ENCODE measurements at regions not wholly inside any gene's neighbourhood (a gene's known extent, or its start where the extent isn't known, plus 50 kb on each side); places are given as distances from the start of the nearest gene placed in this dataset.
"Not testable (repeated sequence)": the region's sequence is repeated elsewhere in the genome, so short reads cannot be mapped to it uniquely, and the experiment has no call there.

DNA sequence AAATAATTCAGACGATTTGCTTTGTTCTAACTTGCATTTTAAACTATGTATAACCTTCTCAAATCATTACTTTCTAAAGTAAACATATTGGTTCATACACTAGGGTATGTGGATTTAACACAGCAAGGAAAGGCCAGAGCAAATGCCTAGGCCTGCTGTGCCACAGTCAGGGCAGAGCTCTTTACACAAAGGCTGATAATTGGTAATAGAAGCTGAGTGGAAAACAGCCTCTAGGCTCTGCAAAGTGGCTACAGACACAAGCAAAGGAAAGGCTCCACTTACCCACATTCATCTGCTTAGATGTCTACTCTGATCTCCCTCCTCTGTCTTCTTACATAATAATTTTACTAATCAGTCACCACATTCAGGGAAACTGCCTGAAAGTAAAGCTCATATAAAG, 382.9 kb downstream of the OLFM4 start:
- DNase-seq: no peak

DNA sequence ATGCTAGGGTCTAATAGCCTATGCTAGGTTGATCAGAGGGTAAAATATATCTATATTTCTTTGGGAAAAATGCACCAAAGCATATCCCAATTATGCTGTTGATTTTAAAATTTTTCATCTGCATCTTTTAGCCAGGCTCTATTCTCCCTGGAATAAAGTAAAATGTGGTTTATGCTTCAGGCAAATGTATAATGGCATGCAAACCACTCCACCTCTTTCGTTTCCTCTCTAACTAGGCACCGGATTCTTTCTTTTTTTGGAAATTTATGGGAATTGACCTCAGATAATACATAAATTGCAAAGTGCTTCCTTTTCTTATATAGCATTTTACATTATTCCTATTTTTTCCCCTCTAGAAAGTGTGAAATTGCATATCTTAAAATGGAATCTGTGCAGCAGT, 386.5 kb downstream of the OLFM4 start:
- no peak for DNase-seq

DNA sequence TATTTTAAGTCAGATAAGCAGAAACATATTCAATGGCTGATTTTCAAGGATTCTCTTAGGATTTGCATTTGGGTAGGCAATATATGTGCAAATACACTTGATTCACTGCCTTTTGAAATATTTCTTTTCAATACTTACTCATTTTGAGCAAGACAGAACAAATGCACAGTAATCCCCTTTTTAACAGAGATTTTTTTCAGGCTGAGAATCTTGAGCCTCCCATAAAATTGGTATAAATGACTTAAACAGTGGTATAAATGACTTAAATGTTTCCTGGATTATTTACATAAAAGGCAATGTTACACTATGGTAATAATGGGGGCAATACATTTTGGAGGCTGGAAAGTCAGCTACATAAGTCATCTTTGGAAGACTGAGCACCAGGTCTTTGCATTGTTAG, 389.0 kb downstream of the OLFM4 start:
- DNase-seq: no peak

DNA sequence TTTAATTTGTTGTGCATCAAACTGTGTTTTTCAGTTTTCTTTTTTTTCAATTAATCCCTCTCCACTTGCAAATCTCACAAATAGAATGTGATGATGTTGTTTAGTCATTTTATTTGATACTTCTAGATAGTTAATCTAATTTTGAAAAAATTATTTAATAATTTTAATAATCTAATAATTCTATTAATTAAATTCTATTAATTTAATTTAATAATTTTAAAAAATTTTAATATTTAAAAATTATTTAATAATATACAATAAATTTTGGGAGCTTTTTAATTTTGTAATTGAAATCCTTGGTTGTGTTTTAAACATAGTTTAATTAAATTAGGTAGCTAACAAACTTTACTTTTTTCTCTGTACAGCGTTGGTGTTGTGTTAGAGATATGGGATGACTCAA, 393.8 kb downstream of the OLFM4 start:
- DNase-seq: no peak

DNA sequence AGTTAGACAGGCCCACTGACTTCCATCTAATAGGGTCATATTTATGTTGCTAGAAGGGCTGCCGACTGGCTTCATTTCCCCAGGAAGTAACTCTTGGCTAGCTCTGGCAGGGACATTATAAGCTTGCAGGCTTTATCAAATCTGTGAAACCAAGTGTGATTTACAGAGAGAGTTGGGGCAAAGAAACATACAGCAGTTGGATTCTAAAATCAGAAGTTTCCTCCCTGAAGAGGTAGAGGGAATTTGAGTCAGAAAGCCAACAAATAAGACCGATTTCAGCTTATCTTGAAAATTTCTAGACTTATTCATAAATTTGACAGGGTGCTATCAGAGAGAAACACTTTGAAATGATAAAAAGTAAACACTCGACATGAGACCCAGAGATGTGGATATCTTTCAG, 407.8 kb downstream of the OLFM4 start:
- no peak for DNase-seq

DNA sequence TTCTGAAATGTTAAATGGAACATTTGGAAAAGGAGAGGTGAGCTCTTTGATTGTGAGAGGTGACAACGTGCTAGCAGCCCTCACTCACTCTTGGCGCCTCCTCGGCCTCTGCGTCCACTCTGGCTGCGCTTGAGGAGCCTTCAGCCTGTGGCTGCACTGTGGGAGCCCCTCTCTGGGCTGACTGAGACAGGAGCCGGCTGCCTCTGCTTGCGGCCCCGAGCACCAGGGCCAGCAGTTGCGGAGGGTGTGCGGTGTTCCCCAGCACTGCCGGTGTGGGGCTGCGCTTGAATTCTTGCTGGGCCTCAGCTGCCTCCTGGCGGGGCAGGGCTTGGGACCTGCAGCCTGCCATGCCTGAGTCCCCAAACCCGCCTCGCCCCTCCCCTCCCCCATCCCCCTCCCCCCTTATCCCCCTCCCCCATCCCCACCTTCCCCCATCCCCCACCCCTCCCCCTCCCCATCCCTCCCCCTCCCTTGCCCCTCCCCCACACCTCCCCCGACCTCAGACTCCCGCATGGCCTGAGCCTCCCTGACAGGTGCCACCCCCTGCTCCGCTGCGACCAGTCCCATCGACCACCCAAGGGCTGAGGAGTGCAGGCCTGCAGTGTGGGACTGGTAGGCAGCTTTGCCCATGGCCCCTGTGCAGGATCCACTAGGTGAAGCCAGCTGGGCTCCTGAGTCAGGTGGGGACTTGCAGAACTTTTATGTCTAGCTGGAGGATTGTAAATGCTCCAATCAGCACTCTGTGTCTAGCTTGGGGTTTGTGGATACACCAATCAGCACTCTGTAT, 411.0 kb downstream of the OLFM4 start:
- DNase-seq: no peak

DNA sequence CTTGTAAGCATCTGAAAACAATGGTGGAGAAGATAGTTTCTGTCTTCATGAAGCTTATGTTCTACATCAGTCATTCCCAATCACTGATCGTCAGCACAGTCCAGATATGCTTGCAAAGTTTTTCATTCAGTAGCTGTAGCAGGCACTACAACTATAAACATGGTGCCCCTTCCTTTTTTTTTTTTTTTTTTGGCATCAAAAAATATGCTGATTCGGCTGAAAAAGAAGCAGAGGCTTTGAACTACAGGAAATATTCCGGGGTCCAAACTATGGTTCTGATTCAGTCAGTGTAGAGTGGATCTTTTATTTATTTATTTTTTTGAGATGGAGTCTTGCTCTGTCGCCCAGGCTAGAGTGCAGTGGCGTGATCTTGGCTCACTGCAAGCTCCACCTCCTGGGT, 414.4 kb downstream of the OLFM4 start:
- DNase-seq: no peak

DNA sequence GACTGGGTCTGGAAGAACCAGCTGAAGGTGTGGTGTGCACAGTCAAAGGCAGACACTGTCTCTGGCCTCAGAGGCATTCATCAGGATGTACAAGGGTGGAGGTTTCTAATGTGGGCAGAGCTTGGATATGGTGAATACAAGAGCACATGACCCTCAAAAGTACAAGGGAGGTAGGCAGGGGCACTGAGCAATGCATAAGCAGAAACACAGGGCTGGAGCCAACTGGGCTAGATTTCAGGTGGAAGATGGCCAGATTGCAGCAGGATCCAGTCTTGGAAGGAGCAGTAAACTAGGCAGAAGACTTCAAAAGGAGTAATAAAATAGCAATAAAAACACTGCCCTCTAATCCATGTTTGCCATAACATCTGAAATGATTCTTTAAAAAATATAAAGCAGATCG, 417.1 kb downstream of the OLFM4 start:
- no peak for DNase-seq

DNA sequence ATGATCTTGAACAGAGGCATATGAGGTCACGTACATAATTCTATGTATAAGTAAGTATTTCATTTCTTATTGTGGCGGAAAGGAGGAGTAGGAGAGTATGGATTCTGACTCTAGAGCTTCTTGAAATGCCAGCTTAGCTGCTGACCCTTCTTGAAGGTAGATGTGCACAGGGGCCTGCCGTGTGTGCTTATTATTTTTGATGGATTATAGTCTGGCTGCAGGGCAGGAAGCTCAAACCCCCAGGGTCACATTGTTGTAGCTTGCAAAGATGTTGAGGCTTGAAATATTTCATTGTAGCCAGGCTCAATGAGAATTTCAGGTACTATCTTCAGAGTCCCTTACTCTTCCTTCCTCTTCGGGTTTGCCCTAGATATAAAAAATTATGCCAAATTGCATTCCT, 418.8 kb downstream of the OLFM4 start:
- no peak for DNase-seq

DNA sequence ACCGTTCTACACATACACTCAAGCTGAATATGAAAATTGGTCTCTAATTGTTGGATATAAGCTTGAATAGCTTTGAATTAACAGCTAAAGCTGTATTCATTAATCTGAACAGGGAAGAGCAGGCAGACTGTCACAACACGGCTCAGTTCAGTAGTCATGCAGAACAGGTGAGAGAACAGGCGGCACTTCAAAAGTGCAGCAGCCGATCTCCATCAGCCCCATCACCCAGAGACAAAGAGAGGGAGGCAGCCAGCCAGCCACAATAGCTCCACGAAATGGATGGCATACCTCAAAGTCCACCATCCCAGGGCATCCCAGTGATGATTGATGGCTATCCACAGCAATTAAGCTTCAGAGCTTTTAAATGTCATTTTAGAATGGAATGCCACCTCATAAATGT, 419.2 kb downstream of the OLFM4 start:
- no peak for DNase-seq

DNA sequence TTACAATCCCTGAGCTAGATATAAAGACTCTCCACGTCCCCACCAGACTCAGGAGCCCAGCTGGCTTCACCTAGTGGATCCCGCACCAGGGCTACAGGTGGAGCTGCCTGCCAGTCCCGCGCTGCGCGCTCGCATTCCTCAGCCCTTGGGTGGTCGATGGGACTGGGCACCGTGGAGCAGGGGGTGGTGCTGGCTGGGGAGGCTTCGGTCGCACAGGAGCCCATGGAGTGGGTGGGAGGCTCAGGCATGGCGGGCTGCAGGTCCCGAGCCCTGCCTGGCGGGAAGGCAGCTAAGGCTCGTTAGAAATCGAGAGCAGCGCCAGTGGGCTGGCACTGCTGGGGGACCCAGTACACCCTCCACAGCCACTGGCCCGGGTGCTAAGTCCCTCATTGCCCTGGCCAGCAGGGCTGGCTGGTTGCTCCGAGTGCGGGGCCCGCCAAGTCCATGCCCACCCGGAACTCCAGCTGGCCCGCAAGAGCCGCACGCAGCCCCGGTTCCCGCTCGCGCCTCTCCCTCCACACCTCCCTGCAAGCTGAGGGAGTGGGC, 423.7 kb downstream of the OLFM4 start:
- not testable (repeated sequence) for DNase-seq

DNA sequence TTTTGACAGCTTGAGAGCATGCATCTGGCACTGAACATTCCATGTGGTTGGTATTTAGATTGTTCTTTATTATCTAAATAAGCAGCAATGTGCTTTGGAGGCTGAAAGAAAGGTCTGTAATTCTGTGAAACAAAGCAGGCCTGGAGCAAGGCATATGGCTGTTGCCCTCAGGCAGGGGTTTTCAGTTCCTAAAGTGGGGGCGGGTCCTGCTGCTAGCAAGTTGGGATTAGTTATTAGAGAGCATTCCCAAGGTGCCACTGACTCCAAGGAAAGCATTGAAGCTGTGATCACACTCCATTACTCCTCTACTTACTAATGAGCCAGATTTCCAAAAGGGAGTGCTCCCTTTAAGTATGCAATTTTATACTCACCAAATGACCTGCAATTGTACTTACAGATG, 432.2 kb downstream of the OLFM4 start:
- no peak for DNase-seq

DNA sequence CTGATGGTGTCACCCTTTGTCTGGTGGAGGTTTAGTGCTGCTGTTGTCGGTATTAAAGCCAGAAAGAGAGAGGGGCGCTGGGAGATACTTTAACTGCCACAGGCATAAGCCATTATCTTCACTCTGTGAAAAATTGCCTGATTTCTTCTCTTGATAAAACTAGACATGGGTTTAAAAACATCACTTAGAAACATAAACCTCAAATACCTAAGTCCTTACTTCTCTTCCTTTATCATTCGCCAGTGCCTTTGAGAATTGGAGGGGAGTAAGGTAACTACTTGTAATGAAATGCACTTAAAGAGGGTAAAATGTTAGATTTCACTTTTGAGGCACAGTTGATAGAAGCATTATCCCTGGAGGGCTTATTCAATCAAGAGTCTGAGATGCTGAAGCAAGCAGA, 434.5 kb downstream of the OLFM4 start:
- DNase-seq: no peak

DNA sequence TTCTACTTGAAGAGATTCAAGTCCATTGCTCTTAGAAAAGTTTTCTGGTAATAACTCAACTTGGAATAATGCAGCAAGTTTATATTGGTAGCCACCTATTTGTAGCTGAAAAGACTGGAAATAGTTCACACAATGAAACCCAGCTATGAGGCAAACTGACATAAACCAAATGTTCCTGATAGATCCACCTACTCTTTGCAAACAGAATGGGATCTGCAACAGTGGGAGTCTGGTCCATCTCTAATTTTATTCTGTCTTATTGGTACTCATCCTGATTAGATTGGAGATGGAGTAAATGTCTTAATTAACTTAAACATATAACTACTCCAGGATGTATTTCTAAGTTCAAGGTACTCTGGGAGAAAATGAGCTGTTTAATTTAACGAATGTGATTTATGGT, 438.0 kb downstream of the OLFM4 start:
- DNase-seq: no peak

DNA sequence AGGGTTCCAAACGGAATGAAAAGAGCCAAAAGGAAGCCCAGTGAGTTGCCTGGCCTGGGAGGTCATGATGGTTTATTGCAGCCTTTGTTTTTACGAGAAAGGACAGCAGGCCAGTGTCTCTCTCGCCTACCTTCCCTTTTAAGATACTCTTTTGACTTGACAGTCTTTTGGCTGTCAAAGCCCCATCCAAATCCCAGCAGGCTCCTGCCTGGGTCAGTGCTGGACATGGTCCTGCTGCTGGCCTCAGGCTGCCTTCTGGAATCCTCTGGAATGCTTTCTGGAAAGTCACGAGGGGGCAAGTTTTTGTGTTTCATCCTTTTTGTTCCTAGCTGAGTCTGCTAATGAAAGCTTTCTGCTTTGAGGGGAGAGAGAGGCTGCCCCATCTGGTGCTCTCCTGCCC, 444.8 kb downstream of the OLFM4 start:
- DNase-seq: no peak

DNA sequence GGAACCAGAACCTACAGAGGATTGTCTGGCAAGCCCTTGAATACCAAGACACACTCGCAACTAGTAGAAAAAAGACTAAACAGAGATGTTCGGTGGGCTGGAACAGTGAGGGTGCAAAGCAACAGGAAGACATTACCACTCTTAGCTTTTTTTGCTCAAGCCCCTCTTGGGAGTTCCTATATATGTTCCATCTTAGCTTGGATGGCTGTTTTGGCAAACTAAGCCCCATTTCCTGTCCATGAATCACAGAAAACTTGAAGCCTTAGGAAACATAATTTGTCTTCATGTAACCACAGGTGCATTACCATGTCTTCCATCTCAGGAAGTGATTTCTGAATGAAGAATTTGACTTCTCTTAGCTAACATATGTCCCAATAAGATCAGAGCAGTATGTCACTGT, 446.3 kb downstream of the OLFM4 start:
- no peak for DNase-seq

DNA sequence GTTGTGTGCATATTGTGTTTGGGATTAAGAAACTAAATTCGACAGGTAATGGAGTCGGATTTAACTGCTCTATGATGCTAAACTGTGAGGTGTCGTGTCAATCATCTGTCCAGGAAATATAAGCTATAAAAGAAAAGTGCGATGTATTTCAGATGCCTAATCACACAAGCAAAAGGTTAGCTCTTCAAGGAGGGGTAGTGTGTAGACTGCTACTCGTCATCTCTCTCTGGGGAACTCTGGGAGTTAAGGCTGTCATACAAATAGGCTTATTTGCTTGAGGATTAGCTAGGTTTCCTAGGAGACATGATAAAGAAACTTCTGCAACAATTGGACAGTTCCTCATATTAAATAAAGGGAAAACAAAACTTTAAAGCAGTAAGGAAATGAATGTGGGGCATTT, 462.1 kb downstream of the OLFM4 start:
- no peak for DNase-seq

DNA sequence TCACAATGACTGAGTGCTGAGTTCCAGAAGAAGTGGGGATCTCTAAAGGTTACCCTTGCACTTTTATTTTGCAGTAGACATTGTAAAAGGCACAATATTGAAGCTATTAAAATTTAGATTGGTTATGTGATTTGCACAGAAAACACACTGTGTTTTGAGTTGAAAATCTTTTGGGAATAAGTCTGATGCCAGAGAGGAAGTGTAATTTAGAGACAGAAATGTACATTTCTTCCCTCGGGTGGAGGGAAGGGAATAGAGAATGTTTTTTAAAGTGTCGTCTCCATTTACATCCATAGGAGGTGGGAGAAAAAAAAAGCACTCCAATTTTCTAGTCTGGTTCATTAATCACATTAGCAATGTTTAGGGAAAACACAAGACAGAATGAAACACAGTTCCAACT, 465.8 kb downstream of the OLFM4 start:
- no peak for DNase-seq

DNA sequence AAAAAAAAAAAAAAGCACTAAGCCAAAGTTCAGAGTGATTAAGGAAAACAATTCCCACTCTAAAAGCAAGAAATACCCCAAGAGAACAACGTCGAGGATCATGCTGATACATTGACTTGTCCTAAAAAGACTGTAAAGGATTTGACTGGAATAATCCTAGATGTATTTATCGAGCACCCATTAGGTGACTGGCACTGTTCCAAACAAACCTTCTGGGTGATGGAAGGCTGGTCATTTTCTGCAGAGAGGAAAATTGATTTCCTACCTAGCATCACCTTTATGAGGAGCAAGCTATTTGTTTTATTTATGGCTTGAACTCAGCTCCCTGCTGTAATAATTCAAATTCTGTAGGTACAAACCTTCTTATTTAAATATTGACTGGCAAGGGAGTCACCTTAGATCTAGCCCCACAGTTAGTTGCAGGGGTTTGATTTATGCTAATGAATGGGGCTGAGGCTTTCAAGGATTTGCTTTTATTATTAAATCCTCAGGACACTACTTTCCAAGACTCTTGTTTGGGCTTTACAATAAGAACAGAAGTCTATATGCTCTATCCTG, 471.0 kb downstream of the OLFM4 start:
- no peak for DNase-seq

DNA sequence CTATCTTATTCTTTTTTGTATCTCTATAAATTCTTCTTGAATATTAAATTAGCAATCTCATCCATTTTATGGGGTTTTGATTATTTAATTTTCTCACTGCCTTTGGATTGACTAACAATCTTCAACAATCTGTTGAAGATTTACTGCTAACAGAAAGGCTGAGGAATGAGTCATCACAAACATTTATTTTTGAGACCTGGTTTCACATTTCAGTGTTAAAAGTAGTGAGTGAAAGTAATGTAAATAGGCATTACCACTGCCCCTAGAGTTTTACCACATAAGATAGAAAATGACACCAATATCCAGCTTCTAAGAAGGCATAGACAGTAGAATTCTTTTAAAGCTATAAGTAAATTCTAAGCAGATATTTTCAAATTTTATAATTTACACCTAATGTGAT, 472.8 kb downstream of the OLFM4 start:
- no peak for DNase-seq

DNA sequence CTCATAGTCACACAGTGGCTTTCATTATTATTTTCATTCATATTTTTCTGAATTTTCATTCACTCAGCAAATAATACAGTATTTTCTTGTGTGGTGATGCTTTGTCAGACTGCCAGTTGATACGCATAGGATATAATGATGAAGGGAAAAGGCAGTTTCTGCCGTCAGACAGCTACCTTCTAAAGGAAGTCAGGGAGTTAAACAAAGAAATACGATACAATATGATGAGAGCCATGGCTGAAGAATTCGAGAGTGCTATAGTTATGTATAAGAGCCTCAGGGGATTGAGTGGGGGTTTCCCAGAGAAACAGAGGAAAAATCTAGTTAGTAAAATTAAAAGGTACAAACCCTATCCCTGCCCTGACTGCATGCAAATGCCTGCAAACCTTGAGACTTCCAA, 479.1 kb downstream of the OLFM4 start:
- no peak for DNase-seq

DNA sequence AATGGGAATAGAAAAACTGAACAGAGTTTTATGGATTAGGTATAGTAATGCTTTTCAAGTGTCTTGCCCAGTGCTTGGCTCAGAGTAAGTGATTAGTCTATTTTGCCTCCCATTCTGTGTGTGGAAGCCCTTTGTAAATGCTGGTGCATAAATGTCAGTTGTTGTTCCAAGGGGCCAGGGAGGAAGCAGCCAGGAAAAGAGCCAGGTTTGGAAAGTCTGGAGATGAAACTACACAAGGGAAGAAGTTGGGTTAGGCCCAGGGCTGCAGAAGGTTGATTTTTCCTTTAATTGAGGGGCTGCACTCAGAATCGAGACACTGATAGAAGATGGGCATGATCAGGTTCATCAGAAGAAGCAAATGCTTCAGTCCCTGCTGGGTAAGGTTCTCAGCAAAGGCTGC, 484.0 kb downstream of the OLFM4 start:
- no peak for DNase-seq

DNA sequence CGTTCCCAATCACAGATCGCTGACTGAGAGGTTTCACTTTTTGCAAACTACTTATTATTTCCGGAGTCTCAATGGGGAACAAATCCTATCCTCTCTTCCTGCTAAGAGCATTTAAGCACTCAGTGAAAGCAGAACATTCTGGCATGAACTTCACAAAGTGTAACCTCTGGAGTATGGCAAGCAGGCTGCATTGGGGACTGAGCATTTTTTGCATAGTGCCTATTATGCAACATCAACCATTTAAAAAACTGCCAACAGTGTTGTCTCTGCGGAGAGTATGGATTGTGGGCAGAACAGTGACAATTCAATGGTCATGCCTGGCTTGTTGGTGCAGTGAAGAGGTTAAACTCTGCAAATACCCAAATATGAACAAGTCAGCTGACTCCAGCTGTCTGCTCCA, 484.6 kb downstream of the OLFM4 start:
- DNase-seq: no peak

DNA sequence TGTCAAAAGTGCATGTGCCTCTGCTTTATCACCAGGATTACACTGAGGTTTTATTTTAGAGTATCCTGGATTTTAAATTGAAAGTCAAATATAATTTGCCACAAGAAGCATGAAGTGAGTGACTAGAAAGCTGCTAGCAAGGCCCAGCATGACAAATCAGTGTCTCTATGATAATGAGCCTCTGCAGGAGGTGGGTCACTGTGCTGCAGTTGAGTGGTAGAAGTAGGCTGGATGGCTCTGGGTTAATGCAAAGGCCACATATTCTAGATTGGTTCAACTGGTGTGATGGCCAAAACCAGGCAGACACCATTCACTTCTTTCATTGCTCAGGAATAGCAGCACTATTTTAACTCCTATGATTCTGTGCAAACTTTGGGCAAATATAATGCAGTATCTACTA, 491.5 kb downstream of the OLFM4 start:
- DNase-seq: no peak

DNA sequence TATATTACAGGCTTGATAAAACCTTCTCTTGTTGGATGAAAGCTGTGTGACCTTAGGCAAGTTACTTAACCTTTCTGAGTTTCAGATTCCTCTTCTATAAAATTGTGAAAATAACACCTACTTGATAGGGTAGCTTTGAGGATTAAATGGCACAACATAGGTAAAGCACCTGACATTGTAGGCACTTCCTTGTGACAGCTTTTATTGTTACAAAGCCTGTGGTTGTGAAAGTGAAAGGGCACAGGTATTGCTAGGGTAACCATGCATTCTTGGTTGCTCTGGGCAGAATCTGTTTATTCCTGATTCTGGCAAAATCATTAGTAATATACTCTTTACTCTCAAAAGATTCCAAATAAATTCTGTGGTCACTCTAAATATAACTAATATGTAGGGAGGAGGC, 493.4 kb downstream of the OLFM4 start:
- DNase-seq: no peak
